ENCODE measurements at regions not wholly inside any gene's neighbourhood (a gene's known extent, or its start where the extent isn't known, plus 50 kb on each side); places are given as distances from the start of the nearest gene placed in this dataset.

- TF ChIP-seq CTCF (IDR thresholded peaks at IDR 0.05) (no peak), POLR2A (IDR thresholded peaks at IDR 0.05) (no peak)
Measured at GRCh38 chr20:24129641-24130040, 141.1 kb upstream of the GGTLC1 start.
